ENCODE measurements at regions not wholly inside any gene's neighbourhood (a gene's known extent, or its start where the extent isn't known, plus 50 kb on each side); places are given as distances from the start of the nearest gene placed in this dataset.

DNA sequence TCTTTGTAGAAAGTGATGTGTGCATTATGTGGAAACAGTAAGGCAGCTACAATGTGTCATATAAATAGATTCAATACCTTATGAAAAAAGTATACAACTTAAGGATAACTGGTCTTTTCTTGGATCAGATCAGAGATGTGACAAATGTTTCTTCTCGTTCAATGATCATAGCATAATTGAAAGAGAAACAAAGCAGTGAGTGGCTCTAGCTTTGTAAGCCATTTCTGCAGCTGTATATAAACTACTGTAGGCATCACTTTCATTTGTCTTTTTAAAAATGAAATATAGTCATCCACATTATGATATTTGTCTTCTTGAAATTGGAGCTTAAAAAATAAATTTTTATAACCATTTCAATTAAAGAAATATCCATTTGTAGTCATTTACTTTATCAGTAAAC, 63.8 kb upstream of the LMO3 start:
- no peak for DNase-seq

DNA sequence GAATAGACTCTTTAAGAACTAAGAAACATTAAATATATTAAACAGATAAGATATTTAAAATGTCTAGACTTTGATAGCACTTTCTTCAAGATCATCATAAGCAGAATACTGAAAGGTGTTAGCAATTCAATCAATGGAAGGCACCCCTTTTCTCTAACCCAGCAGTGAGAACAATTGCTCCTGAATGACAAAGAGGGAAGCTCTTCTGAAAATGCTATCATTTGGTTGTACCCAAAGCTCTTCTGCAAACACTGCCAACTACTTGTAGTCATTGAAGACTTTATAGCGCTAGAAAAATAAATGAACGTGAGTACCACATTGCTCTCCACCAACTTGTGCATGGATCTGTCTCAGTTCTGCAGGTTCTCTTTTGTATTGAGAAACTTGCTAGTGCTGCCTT, 62.2 kb upstream of the LMO3 start:
- DNase-seq, result no peak

DNA sequence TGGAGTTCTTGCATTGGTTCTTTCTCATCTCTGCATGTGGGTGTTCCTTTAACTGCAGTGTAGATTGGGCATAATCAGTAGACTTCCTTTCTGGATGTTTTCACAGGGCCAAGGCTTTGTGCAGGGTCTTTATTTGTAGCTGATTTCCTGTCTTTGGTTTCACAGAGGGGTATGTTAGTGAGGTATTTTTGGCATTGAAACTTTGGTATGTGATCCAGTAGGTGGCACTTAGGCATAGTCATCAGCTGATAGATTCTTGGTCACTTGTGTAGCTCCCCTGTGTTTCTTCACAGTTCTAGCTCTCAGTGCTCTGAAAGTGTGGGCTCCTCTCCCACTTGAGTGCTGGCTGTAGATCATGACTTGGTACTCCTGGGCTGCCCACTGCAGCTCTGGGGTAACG, 52.7 kb upstream of the LMO3 start:
- DNase-seq, result no peak
